GM23338 (cell line): ENCODE measurements at regions not wholly inside any gene's neighbourhood (a gene's known extent, or its start where the extent isn't known, plus 50 kb on each side); places are given as distances from the start of the nearest gene placed in this dataset.

ENCODE experiments used
- ATAC-seq: fragments of 200-7000 bp; cut with Tn5 transposase; 3 replicates; pipeline ENCODE4 v1.9.1; 2020
- DNase-seq: peaks from one replicate; pipeline ENCODE4 v3.0.0-alpha.2; 2015; ENCODE audit warnings: low spot score
- H2AFZ ChIP-seq: fragments of 200-600 bp; sonication (generic); 2 replicates; pipeline ENCODE4 v1.8.0; 2016; ENCODE audit warnings: antibody characterized with exemption, mild to moderate bottlenecking, moderate library complexity
- H3F3A ChIP-seq: fragments of 200-600 bp; sonication (generic); replicated peaks from 2 replicates; pipeline ENCODE4 v1.8.0; 2017; ENCODE audit warnings: antibody characterized with exemption, mixed run types, low read depth
- H3K27ac ChIP-seq: fragments of 200-600 bp; sonication (generic); 2 replicates; pipeline ENCODE4 v1.6.1; 2016; ENCODE audit warnings: low read depth
- H3K27me3 ChIP-seq: fragments of 200-600 bp; sonication (generic); 2 replicates; pipeline ENCODE4 v1.8.0; 2016; ENCODE audit warnings: mild to moderate bottlenecking, mixed run types, moderate library complexity; ENCODE audit not compliant: insufficient read depth
- H3K36me3 ChIP-seq: fragments of 200-600 bp; sonication (generic); 2 replicates; pipeline ENCODE4 v1.8.0; 2016; ENCODE audit warnings: mild to moderate bottlenecking; ENCODE audit not compliant: insufficient read depth
- H3K4me1 ChIP-seq: fragments of 200-600 bp; sonication (generic); 2 replicates; pipeline ENCODE4 v1.8.0; 2016; ENCODE audit warnings: mild to moderate bottlenecking, moderate library complexity; ENCODE audit not compliant: insufficient read depth
- H3K4me2 ChIP-seq: fragments of 200-600 bp; sonication (generic); 2 replicates; pipeline ENCODE4 v1.7.1; 2017; ENCODE audit warnings: mixed run types
- H3K4me3 ChIP-seq: fragments of 200-600 bp; sonication (generic); 2 replicates; pipeline ENCODE4 v1.6.1; 2016; ENCODE audit warnings: mixed run types
- H3K79me2 ChIP-seq: fragments of 200-600 bp; sonication (generic); replicated peaks from 2 replicates; pipeline ENCODE4 v1.8.0; 2017; ENCODE audit warnings: mild to moderate bottlenecking; ENCODE audit not compliant: insufficient read depth
- H3K9me2 ChIP-seq: fragments of 200-600 bp; sonication (generic); 2 replicates; pipeline ENCODE4 v1.8.0; 2017; ENCODE audit not compliant: insufficient read depth
- H4K20me1 ChIP-seq: fragments of 200-600 bp; sonication (generic); replicated peaks from 2 replicates; pipeline ENCODE4 v1.8.0; 2017; ENCODE audit warnings: mild to moderate bottlenecking; ENCODE audit not compliant: insufficient read depth
- H3K27ac Mint-ChIP-seq: 2 replicates; pipeline ENCODE4 v1.8.0; 2020; ENCODE audit warnings: inconsistent platforms, mild to moderate bottlenecking, moderate library complexity, mixed read lengths
- H3K27me3 Mint-ChIP-seq: 3 replicates; pipeline ENCODE4 v1.8.0; 2022; ENCODE audit warnings: low read depth, mild to moderate bottlenecking, moderate library complexity, mixed read lengths, inconsistent platforms; ENCODE audit not compliant: insufficient read depth, poor library complexity
- H3K36me3 Mint-ChIP-seq: 3 replicates; pipeline ENCODE4 v1.8.0; 2021; ENCODE audit warnings: low read depth, mild to moderate bottlenecking, inconsistent platforms, moderate library complexity, mixed read lengths
- H3K4me1 Mint-ChIP-seq: 3 replicates; pipeline ENCODE4 v1.8.0; 2020; ENCODE audit warnings: mild to moderate bottlenecking, inconsistent platforms, mixed read lengths
- H3K4me3 Mint-ChIP-seq: 3 replicates; pipeline ENCODE4 v1.8.0; 2021; ENCODE audit warnings: moderate library complexity, mild to moderate bottlenecking, inconsistent platforms, mixed read lengths
- H3K9me3 Mint-ChIP-seq: 3 replicates; pipeline ENCODE4 v1.8.0; 2020; ENCODE audit warnings: moderate library complexity, mild to moderate bottlenecking, inconsistent platforms, mixed read lengths
- NANOG ChIP-seq: IDR thresholded peaks from 2 replicates; pipeline ENCODE4 v1.6.1; 2016; ENCODE audit warnings: antibody characterized with exemption, borderline replicate concordance
- POLR2AphosphoS5 ChIP-seq: IDR thresholded peaks from 2 replicates; pipeline ENCODE4 v1.6.1; 2016; ENCODE audit warnings: antibody characterized with exemption, low read depth
- REST ChIP-seq: IDR thresholded peaks from one replicate; pipeline ENCODE4 v1.6.1; 2018; ENCODE audit warnings: antibody characterized with exemption; ENCODE audit not compliant: unreplicated experiment
- TF ChIP-seq, protein P1 (sequence below), 2 experiments: fragments of 200-600 bp in 1 of 2; sonication (generic) in 1 of 2; conservative IDR thresholded peaks; 2 replicates each; pipeline versions ENCODE4 v1.5.1 to v1.6.1; 2016 to 2017; ENCODE audit warnings: antibody characterized with exemption in 2 of 2, low read depth in 2 of 2, mild to moderate bottlenecking in 2 of 2, moderate library complexity in 1 of 2

GRCh38 chr4:38232741-38233140 lies 272.5 kb downstream of the PTTG2 start:
- H3K4me3 Mint-ChIP-seq = no peak overlapping the region
- no peaks in the 10 kb centered on the region for H3K4me1 ChIP-seq
- H3K27me3 Mint-ChIP-seq = peaks cover 4% of the 10 kb centered on the region

More at GRCh38 chr4:38232741-38233140, 272.5 kb downstream of the PTTG2 start:
- TF ChIP-seq REST (no peak), NANOG (no peak), POLR2AphosphoS5 (no peak)
- TF ChIP-seq, protein P1, sequence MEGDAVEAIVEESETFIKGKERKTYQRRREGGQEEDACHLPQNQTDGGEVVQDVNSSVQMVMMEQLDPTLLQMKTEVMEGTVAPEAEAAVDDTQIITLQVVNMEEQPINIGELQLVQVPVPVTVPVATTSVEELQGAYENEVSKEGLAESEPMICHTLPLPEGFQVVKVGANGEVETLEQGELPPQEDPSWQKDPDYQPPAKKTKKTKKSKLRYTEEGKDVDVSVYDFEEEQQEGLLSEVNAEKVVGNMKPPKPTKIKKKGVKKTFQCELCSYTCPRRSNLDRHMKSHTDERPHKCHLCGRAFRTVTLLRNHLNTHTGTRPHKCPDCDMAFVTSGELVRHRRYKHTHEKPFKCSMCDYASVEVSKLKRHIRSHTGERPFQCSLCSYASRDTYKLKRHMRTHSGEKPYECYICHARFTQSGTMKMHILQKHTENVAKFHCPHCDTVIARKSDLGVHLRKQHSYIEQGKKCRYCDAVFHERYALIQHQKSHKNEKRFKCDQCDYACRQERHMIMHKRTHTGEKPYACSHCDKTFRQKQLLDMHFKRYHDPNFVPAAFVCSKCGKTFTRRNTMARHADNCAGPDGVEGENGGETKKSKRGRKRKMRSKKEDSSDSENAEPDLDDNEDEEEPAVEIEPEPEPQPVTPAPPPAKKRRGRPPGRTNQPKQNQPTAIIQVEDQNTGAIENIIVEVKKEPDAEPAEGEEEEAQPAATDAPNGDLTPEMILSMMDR (conservative IDR thresholded peaks at IDR 0.05; ENCODE audit: low read depth in 2 of 2) = no peak
- ATAC-seq = no peak
- Histone ChIP-seq H3F3A (no peaks in the 10 kb centered on the region), H3K36me3 (no peaks in the 10 kb centered on the region), H3K4me2 (no peak overlapping the region), H3K27me3 (no peaks in the 10 kb centered on the region), H3K4me3 (no peak overlapping the region), H2AFZ (no peak overlapping the region), H3K79me2 (no peaks in the 10 kb centered on the region), H3K9me2 (no peaks in the 10 kb centered on the region), H4K20me1 (no peaks in the 10 kb centered on the region), H3K27ac (no peak overlapping the region)
- H3K4me1 Mint-ChIP-seq = no peaks in the 10 kb centered on the region; the same call in 2 of the 3 replicates
- H3K27ac Mint-ChIP-seq = no peak overlapping the region
- H3K36me3 Mint-ChIP-seq = no peaks in the 10 kb centered on the region
- DNase-seq = no peak
- no peaks in the 10 kb centered on the region for H3K9me3 Mint-ChIP-seq
